GM19467 (cell line): ENCODE measurements at regions not wholly inside any gene's neighbourhood (a gene's known extent, or its start where the extent isn't known, plus 50 kb on each side); places are given as distances from the start of the nearest gene placed in this dataset.
"Not testable (repeated sequence)": the region's sequence is repeated elsewhere in the genome, so short reads cannot be mapped to it uniquely, and the experiment has no call there.

Experiments used
- ATAC-seq: cut with Tn5 transposase; IDR thresholded peaks from one replicate; pipeline ENCODE4 v1.9.1; 2021; ENCODE audit warnings: mild to moderate bottlenecking, moderate library complexity; ENCODE audit not compliant: unreplicated experiment

- no peak for ATAC-seq
These were observed 98.2 kb upstream of the NIPBL start for GRCh38 chr5:36778336-36778735.

- not testable (repeated sequence) for ATAC-seq
These were observed 94.0 kb upstream of the NIPBL start for GRCh38 chr5:36782612-36783011.

- no peak for ATAC-seq
These were observed 90.0 kb upstream of the NIPBL start for GRCh38 chr5:36786448-36787012.

- no peak for ATAC-seq
These were observed 89.0 kb upstream of the NIPBL start for GRCh38 chr5:36787365-36788093.

- no peak for ATAC-seq
These were observed 85.7 kb upstream of the NIPBL start for GRCh38 chr5:36790847-36791246.

GRCh38 chr5:36792560-36793180 is 83.9 kb upstream of the NIPBL start:
- ATAC-seq = no peak

- ATAC-seq = no peak
These were observed 81.2 kb upstream of the NIPBL start for GRCh38 chr5:36795366-36795765.

GRCh38 chr5:36796155-36796554 is 80.4 kb upstream of the NIPBL start:
- ATAC-seq = no peak

- no peak for ATAC-seq
These were observed 75.0 kb upstream of the NIPBL start for GRCh38 chr5:36801523-36801922.

- no peak for ATAC-seq
These were observed 74.4 kb upstream of the NIPBL start for GRCh38 chr5:36802187-36802586.

GRCh38 chr5:36813249-36813648 is 63.3 kb upstream of the NIPBL start:
- ATAC-seq = not testable (repeated sequence)

- no peak for ATAC-seq
These were observed 60.7 kb upstream of the NIPBL start for GRCh38 chr5:36815871-36816270.

- ATAC-seq = no peak
These were observed 55.7 kb upstream of the NIPBL start for GRCh38 chr5:36820900-36821299.

GRCh38 chr5:36826694-36827093 is 49.9 kb upstream of the NIPBL start:
- ATAC-seq = no peak
